GM21528 (cell line): ENCODE measurements at regions not wholly inside any gene's neighbourhood (a gene's known extent, or its start where the extent isn't known, plus 50 kb on each side); places are given as distances from the start of the nearest gene placed in this dataset.
"Not testable (repeated sequence)": the region's sequence is repeated elsewhere in the genome, so short reads cannot be mapped to it uniquely, and the experiment has no call there.

ENCODE experiments used
- ATAC-seq: cut with Tn5 transposase; IDR thresholded peaks from one replicate; pipeline ENCODE4 v1.9.1; 2021; ENCODE audit warnings: mild to moderate bottlenecking, moderate library complexity; ENCODE audit not compliant: unreplicated experiment, low FRiP score

GRCh38 chr10:35855155-35855947 lies 213.3 kb upstream of the FZD8 start:
- ATAC-seq, result no peak

GRCh38 chr10:35854661-35855060 lies 212.6 kb upstream of the FZD8 start:
- no peak for ATAC-seq

GRCh38 chr10:35852721-35853120 lies 210.6 kb upstream of the FZD8 start:
- ATAC-seq, result no peak

GRCh38 chr10:35848412-35848811 lies 206.3 kb upstream of the FZD8 start:
- ATAC-seq, result no peak

GRCh38 chr10:35844686-35845085 lies 202.6 kb upstream of the FZD8 start:
- ATAC-seq, result no peak

- ATAC-seq, result no peak
Measured at GRCh38 chr10:35843524-35844181, 201.6 kb upstream of the FZD8 start.

- ATAC-seq, result no peak
Measured at GRCh38 chr10:35838054-35838453, 196.0 kb upstream of the FZD8 start.

GRCh38 chr10:35835545-35835944 lies 193.4 kb upstream of the FZD8 start:
- ATAC-seq, result no peak

- ATAC-seq, result no peak
Measured at GRCh38 chr10:35834877-35835494, 192.9 kb upstream of the FZD8 start.

- ATAC-seq, result no peak
Measured at GRCh38 chr10:35827783-35828182, 185.7 kb upstream of the FZD8 start.

GRCh38 chr10:35824704-35825103 lies 182.6 kb upstream of the FZD8 start:
- no peak for ATAC-seq

- no peak for ATAC-seq
Measured at GRCh38 chr10:35822316-35822715, 180.2 kb upstream of the FZD8 start.

- peak; percentile 66 for ATAC-seq
Measured at GRCh38 chr10:35821339-35821911, 179.3 kb upstream of the FZD8 start.

- ATAC-seq, result no peak
Measured at GRCh38 chr10:35819736-35820135, 177.6 kb upstream of the FZD8 start.

GRCh38 chr10:35819011-35819410 lies 176.9 kb upstream of the FZD8 start:
- no peak for ATAC-seq

- ATAC-seq, result not testable (repeated sequence)
Measured at GRCh38 chr10:35817109-35817508, 175.0 kb upstream of the FZD8 start.

- no peak for ATAC-seq
Measured at GRCh38 chr10:35813219-35813618, 171.1 kb upstream of the FZD8 start.

- ATAC-seq, result no peak
Measured at GRCh38 chr10:35808344-35808743, 166.2 kb upstream of the FZD8 start.

- ATAC-seq, result no peak
Measured at GRCh38 chr10:35803046-35803445, 160.9 kb upstream of the FZD8 start.

- no peak for ATAC-seq
Measured at GRCh38 chr10:35797187-35797586, 155.1 kb upstream of the FZD8 start.

- ATAC-seq, result no peak
Measured at GRCh38 chr10:35795131-35795824, 153.2 kb upstream of the FZD8 start.
